HFF-Myc (cell line): ENCODE measurements at regions not wholly inside any gene's neighbourhood (a gene's known extent, or its start where the extent isn't known, plus 50 kb on each side); places are given as distances from the start of the nearest gene placed in this dataset.

Experiments
- DNase-seq: peaks from one replicate; pipeline ENCODE4 v3.0.0-alpha.2; 2011; ENCODE audit warnings: low read depth; ENCODE audit errors: extremely low read depth
- H3K4me3 ChIP-seq: replicated peaks from 2 replicates; pipeline ENCODE4 v1.5.1; 2011; ENCODE audit warnings: low read depth, mild to moderate bottlenecking, control low read depth, low read length
- CTCF ChIP-seq: IDR thresholded peaks from 2 replicates; pipeline ENCODE4 v1.5.1; 2012; ENCODE audit warnings: mild to moderate bottlenecking, low read depth, low read length, control low read depth; ENCODE audit errors: missing control alignments

- TF ChIP-seq CTCF: no peak
- no peak for DNase-seq
These were observed 551.0 kb upstream of the ATXN8OS start for GRCh38 chr13:69556540-69557196.

GRCh38 chr13:69553976-69554375 is 553.6 kb upstream of the ATXN8OS start:
- no peak overlapping the region for H3K4me3 ChIP-seq
- TF ChIP-seq CTCF: no peak
- DNase-seq: no peak

More at GRCh38 chr13:69556540-69557196, 551.0 kb upstream of the ATXN8OS start:
- H3K4me3 ChIP-seq: no peak overlapping the region

GRCh38 chr13:69551193-69551592 is 556.4 kb upstream of the ATXN8OS start:
- no peak overlapping the region for H3K4me3 ChIP-seq
- no peak for TF ChIP-seq CTCF
- no peak for DNase-seq

- no peak for DNase-seq
- TF ChIP-seq CTCF: no peak
- H3K4me3 ChIP-seq: no peak overlapping the region
These were observed 559.8 kb upstream of the ATXN8OS start for GRCh38 chr13:69547780-69548179.

GRCh38 chr13:69545551-69545950 is 562.1 kb upstream of the ATXN8OS start:
- no peak for DNase-seq
- TF ChIP-seq CTCF: no peak
- no peak overlapping the region for H3K4me3 ChIP-seq

GRCh38 chr13:69524459-69525150 is 583.0 kb upstream of the ATXN8OS start:
- no peak overlapping the region for H3K4me3 ChIP-seq
- no peak for DNase-seq
- no peak for TF ChIP-seq CTCF

GRCh38 chr13:69496981-69497380 is 610.6 kb upstream of the ATXN8OS start:
- no peak overlapping the region for H3K4me3 ChIP-seq
- DNase-seq: no peak
- no peak for TF ChIP-seq CTCF
